H9 (cell line): ENCODE measurements at regions not wholly inside any gene's neighbourhood (a gene's known extent, or its start where the extent isn't known, plus 50 kb on each side); places are given as distances from the start of the nearest gene placed in this dataset.

Source experiments
- DNase-seq: peaks from one replicate; pipeline ENCODE4 v3.0.0-alpha.2; 2017
- H2AFZ ChIP-seq: one replicate; pipeline ENCODE4 v1.6.1; 2013; ENCODE audit warnings: mild to moderate bottlenecking, low read length, control low read depth, moderate library complexity
- H2AK5ac ChIP-seq: 2 replicates; pipeline ENCODE4 v1.6.1; 2013; ENCODE audit warnings: low read length, control low read depth, mixed read lengths; ENCODE audit not compliant: insufficient read length
- H2BK120ac ChIP-seq: one replicate; pipeline ENCODE4 v1.6.1; 2013; ENCODE audit warnings: low read depth, mild to moderate bottlenecking, low read length, control low read depth, inconsistent platforms; ENCODE audit not compliant: poor library complexity, severe bottlenecking
- H2BK12ac ChIP-seq: 2 replicates; pipeline ENCODE4 v1.6.1; 2013; ENCODE audit warnings: low read length, control low read depth, mixed read lengths, low read depth; ENCODE audit not compliant: insufficient read length
- H2BK15ac ChIP-seq: 2 replicates; pipeline ENCODE4 v1.6.1; 2013; ENCODE audit warnings: low read depth, low read length, control low read depth
- H2BK20ac ChIP-seq: one replicate; pipeline ENCODE4 v1.6.1; 2013; ENCODE audit warnings: low read depth, mild to moderate bottlenecking, low read length, control low read depth, inconsistent platforms; ENCODE audit not compliant: poor library complexity, severe bottlenecking
- H2BK5ac ChIP-seq: 2 replicates; pipeline ENCODE4 v1.6.1; 2013; ENCODE audit warnings: low read length, control low read depth, mixed read lengths; ENCODE audit not compliant: insufficient read length
- H3K14ac ChIP-seq: 2 replicates; pipeline ENCODE4 v1.6.1; 2013; ENCODE audit warnings: low read length, control low read depth; ENCODE audit not compliant: insufficient read depth
- H3K18ac ChIP-seq: 2 replicates; pipeline ENCODE4 v1.6.1; 2013; ENCODE audit warnings: low read depth, mild to moderate bottlenecking, mixed read lengths, low read length, control low read depth; ENCODE audit not compliant: insufficient read length
- H3K23ac ChIP-seq: 2 replicates; pipeline ENCODE4 v1.6.1; 2013; ENCODE audit warnings: low read length, control low read depth, mixed read lengths, low read depth; ENCODE audit not compliant: insufficient read length
- H3K23me2 ChIP-seq: 2 replicates; pipeline ENCODE4 v1.6.1; 2013; ENCODE audit warnings: low read depth, mild to moderate bottlenecking, mixed read lengths, low read length, control low read depth; ENCODE audit not compliant: insufficient read length, poor library complexity, severe bottlenecking
- H3K27ac ChIP-seq: 2 replicates; pipeline ENCODE4 v1.5.1; 2013; ENCODE audit warnings: low read length, control low read depth, mixed read lengths, low read depth; ENCODE audit not compliant: insufficient read length
- H3K27me3 ChIP-seq: 2 replicates; pipeline ENCODE4 v1.6.1; 2013; ENCODE audit warnings: low read length, control low read depth, inconsistent platforms; ENCODE audit not compliant: insufficient read depth
- H3K4ac ChIP-seq: 2 replicates; pipeline ENCODE4 v1.6.1; 2013; ENCODE audit warnings: low read depth, mild to moderate bottlenecking, control low read depth, inconsistent platforms, low read length, moderate library complexity
- H3K4me1 ChIP-seq: 2 replicates; pipeline ENCODE4 v1.6.1; 2013; ENCODE audit warnings: low read length, control low read depth, inconsistent platforms; ENCODE audit not compliant: insufficient read depth
- H3K4me2 ChIP-seq: 2 replicates; pipeline ENCODE4 v1.6.1; 2013; ENCODE audit warnings: low read length, control low read depth, mixed read lengths; ENCODE audit not compliant: insufficient read length, insufficient read depth
- H3K56ac ChIP-seq: 2 replicates; pipeline ENCODE4 v1.6.1; 2013; ENCODE audit warnings: low read depth, mild to moderate bottlenecking, mixed read lengths, low read length, control low read depth; ENCODE audit not compliant: insufficient read length
- H3K79me1 ChIP-seq: 2 replicates; pipeline ENCODE4 v1.6.1; 2013; ENCODE audit warnings: low read depth, mild to moderate bottlenecking, moderate library complexity, low read length, control low read depth, inconsistent platforms; ENCODE audit not compliant: insufficient read depth, poor library complexity, severe bottlenecking
- H3K79me2 ChIP-seq: 2 replicates; pipeline ENCODE4 v1.6.1; 2013; ENCODE audit warnings: low read length, control low read depth, inconsistent platforms; ENCODE audit not compliant: insufficient read depth
- H3K9ac ChIP-seq: 2 replicates; pipeline ENCODE4 v1.6.1; 2013; ENCODE audit warnings: low read length, control low read depth, mixed read lengths; ENCODE audit not compliant: insufficient read length; ENCODE audit errors: extremely low read depth
- H3K9me3 ChIP-seq: one replicate; pipeline ENCODE4 v1.6.1; 2013; ENCODE audit warnings: low read depth, low read length, inconsistent platforms; ENCODE audit not compliant: control insufficient read depth
- H3T11ph ChIP-seq: one replicate; pipeline ENCODE4 v1.6.1; 2013; ENCODE audit warnings: mild to moderate bottlenecking, low read length, control low read depth, inconsistent platforms
- H4K20me1 ChIP-seq: one replicate; pipeline ENCODE4 v1.6.1; 2013; ENCODE audit not compliant: control insufficient read depth, insufficient read length, insufficient read depth
- H4K5ac ChIP-seq: 2 replicates; pipeline ENCODE4 v1.6.1; 2013; ENCODE audit warnings: low read depth, mild to moderate bottlenecking, mixed read lengths, low read length, control low read depth; ENCODE audit not compliant: insufficient read length
- H4K8ac ChIP-seq: replicated peaks from 2 replicates; pipeline ENCODE4 v1.6.1; 2013; ENCODE audit warnings: low read length, control low read depth, mixed read lengths, low read depth; ENCODE audit not compliant: insufficient read length
- H4K91ac ChIP-seq: 2 replicates; pipeline ENCODE4 v1.6.1; 2013; ENCODE audit warnings: low read depth, mild to moderate bottlenecking, moderate library complexity, mixed read lengths, low read length, control low read depth; ENCODE audit not compliant: insufficient read length
- H3K27ac Mint-ChIP-seq, 3 experiments: 2 replicates in 2 of 3; 3 replicates in 1 of 3; pipeline ENCODE4 v1.8.0; 2020 to 2021; ENCODE audit warnings: mixed read lengths in 3 of 3, mild to moderate bottlenecking in 1 of 3, moderate library complexity in 1 of 3
- H3K27me3 Mint-ChIP-seq: 2 replicates; pipeline ENCODE4 v1.8.0; 2021; ENCODE audit warnings: low read depth, mild to moderate bottlenecking, moderate library complexity, mixed read lengths
- H3K36me3 Mint-ChIP-seq, 3 experiments: 2 replicates in 2 of 3; 3 replicates in 1 of 3; pipeline ENCODE4 v1.8.0; 2020 to 2021; ENCODE audit warnings: low read depth in 3 of 3, mixed read lengths in 3 of 3; ENCODE audit not compliant: insufficient read depth in 1 of 3
- H3K4me1 Mint-ChIP-seq, 2 experiments: 2 replicates each; pipeline ENCODE4 v1.8.0; 2020; ENCODE audit warnings: mixed read lengths in 2 of 2
- H3K4me3 Mint-ChIP-seq, 2 experiments: 2 replicates in 1 of 2; 3 replicates in 1 of 2; pipeline ENCODE4 v1.8.0; 2020 to 2021; ENCODE audit warnings: mild to moderate bottlenecking in 2 of 2, mixed read lengths in 2 of 2, moderate library complexity in 1 of 2
- H3K9me3 Mint-ChIP-seq, 2 experiments: 2 replicates in 1 of 2; 3 replicates in 1 of 2; pipeline ENCODE4 v1.8.0; 2020; ENCODE audit warnings: mild to moderate bottlenecking in 2 of 2, mixed read lengths in 2 of 2, moderate library complexity in 1 of 2
- CTCF ChIP-seq: fragments of 200-600 bp; sonication (generic); conservative IDR thresholded peaks from 3 replicates; pipeline ENCODE4 v1.8.0; 2021; ENCODE audit warnings: antibody characterized with exemption, mild to moderate bottlenecking
- WGBS: extraction: QIAGEN DNeasy Blood & Tissue Kit; methylation state at CpG from one replicate; pipeline ENCODE4 v1.1.7; 2013; ENCODE audit warnings: missing lambda C conversion rate, low lambda C conversion rate, mixed read lengths; ENCODE audit not compliant: insufficient read length; ENCODE audit errors: extremely low coverage; 5-methylcytosine and 5-hydroxymethylcytosine counted together

- Histone ChIP-seq H3K23ac (no peak overlapping the region), H2BK5ac (no peak overlapping the region), H4K20me1 (no peaks in the 10 kb centered on the region), H4K8ac (no peak overlapping the region), H2BK120ac (no peak overlapping the region), H3K18ac (no peak overlapping the region), H3K4ac (no peak overlapping the region), H2AK5ac (no peak overlapping the region), H2BK15ac (no peak overlapping the region), H4K91ac (no peak overlapping the region), H2AFZ (no peak overlapping the region), H3K56ac (no peak overlapping the region), H3K4me2 (no peak overlapping the region), H3K9me3 (no peaks in the 10 kb centered on the region), H3K27ac (no peak overlapping the region), H4K5ac (no peak overlapping the region), H3T11ph (no peak overlapping the region), H3K9ac (no peak overlapping the region), H3K27me3 (no peaks in the 10 kb centered on the region; the same call in 1 of the 2 replicates), H3K79me2 (no peaks in the 10 kb centered on the region), H3K14ac (no peak overlapping the region), H2BK20ac (no peak overlapping the region), H2BK12ac (no peak overlapping the region), H3K23me2 (no peaks in the 10 kb centered on the region), H3K79me1 (no peaks in the 10 kb centered on the region), H3K4me1 (no peaks in the 10 kb centered on the region)
- Mint-ChIP-seq H3K4me1 (peaks cover 22 to 26% of the 10 kb centered on the region in 2 experiments), H3K4me3 (no peak overlapping the region), H3K27me3 (peaks cover 22% of the 10 kb centered on the region), H3K36me3 (no peaks in the 10 kb centered on the region), H3K9me3 (no peaks in the 10 kb centered on the region), H3K27ac (peak overlapping the region in 1 of 3 experiments; percentile 87; a peak in 1 of 7 replicates)
- no peak for TF ChIP-seq CTCF
- WGBS, result no CpG with 5 or more reads among the region's 2 CpGs
- DNase-seq, result no peak
Observed at GRCh38 chr1:23634518-23634839, 57.1 kb upstream of the RPL11 start.
